Activated CD8-positive, alpha-beta memory T cell treated with anti-CD3 and anti-CD28 coated beads for 36 hours (primary cell): ENCODE measurements at regions not wholly inside any gene's neighbourhood (a gene's known extent, or its start where the extent isn't known, plus 50 kb on each side); places are given as distances from the start of the nearest gene placed in this dataset.
"Not testable (repeated sequence)": the region's sequence is repeated elsewhere in the genome, so short reads cannot be mapped to it uniquely, and the experiment has no call there.

ENCODE experiments used
- CTCF ChIA-PET: fragments of 350-600 bp; sonication (Branson Sonifier 250); formaldehyde crosslinking; loops from one replicate; lab custom pipeline; 2021; ENCODE audit warnings: antibody characterized with exemption; lab: Charles Lee
- POLR2A ChIA-PET: fragments of 350-600 bp; sonication (Branson Sonifier 250); formaldehyde crosslinking; loops from one replicate; lab custom pipeline; 2021; ENCODE audit warnings: antibody characterized with exemption; lab: Charles Lee

- ChIA-PET CTCF (no interaction called here), POLR2A (no interaction called here)
Observed at GRCh38 chr7:145350334-145350733, 514.5 kb upstream of the TPK1 start.

- POLR2A ChIA-PET, CTCF ChIA-PET: not testable (repeated sequence)
Observed at GRCh38 chr7:145349452-145349851, 513.6 kb upstream of the TPK1 start.

GRCh38 chr7:145347271-145347670, 511.4 kb upstream of the TPK1 start:
- POLR2A ChIA-PET = no interaction called here
- CTCF ChIA-PET = no interaction called here

- POLR2A ChIA-PET = no interaction called here
- CTCF ChIA-PET = no interaction called here
Observed at GRCh38 chr7:145339319-145339718, 503.5 kb upstream of the TPK1 start.

GRCh38 chr7:145331522-145331921, 495.7 kb upstream of the TPK1 start:
- ChIA-PET POLR2A (no interaction called here), CTCF (no interaction called here)

GRCh38 chr7:145331076-145331475, 495.2 kb upstream of the TPK1 start:
- ChIA-PET POLR2A (no interaction called here), CTCF (no interaction called here)

GRCh38 chr7:145327646-145328045, 491.8 kb upstream of the TPK1 start:
- POLR2A ChIA-PET = no interaction called here
- CTCF ChIA-PET = no interaction called here

GRCh38 chr7:145324081-145324480, 488.2 kb upstream of the TPK1 start:
- ChIA-PET CTCF (no interaction called here), POLR2A (no interaction called here)

GRCh38 chr7:145313551-145313950, 477.7 kb upstream of the TPK1 start:
- POLR2A ChIA-PET = no interaction called here

GRCh38 chr7:145293754-145294153, 457.9 kb upstream of the TPK1 start:
- ChIA-PET POLR2A (no interaction called here), CTCF (no interaction called here)

More at GRCh38 chr7:145313551-145313950, 477.7 kb upstream of the TPK1 start:
- CTCF ChIA-PET = no interaction called here

GRCh38 chr7:145293228-145293701, 457.4 kb upstream of the TPK1 start:
- ChIA-PET CTCF (no interaction called here), POLR2A (no interaction called here)

GRCh38 chr7:145289384-145289783, 453.5 kb upstream of the TPK1 start:
- POLR2A ChIA-PET = no interaction called here
- CTCF ChIA-PET = no interaction called here

GRCh38 chr7:145276118-145276517, 440.3 kb upstream of the TPK1 start:
- ChIA-PET CTCF (no interaction called here), POLR2A (no interaction called here)

GRCh38 chr7:145269418-145270161, 433.7 kb upstream of the TPK1 start:
- POLR2A ChIA-PET = no interaction called here
- CTCF ChIA-PET = no interaction called here

- ChIA-PET POLR2A (no interaction called here), CTCF (no interaction called here)
Observed at GRCh38 chr7:145265180-145265579, 429.3 kb upstream of the TPK1 start.

- CTCF ChIA-PET = no interaction called here
- POLR2A ChIA-PET = no interaction called here
Observed at GRCh38 chr7:145263886-145264285, 428.0 kb upstream of the TPK1 start.

- POLR2A ChIA-PET = no interaction called here
- CTCF ChIA-PET = no interaction called here
Observed at GRCh38 chr7:145252031-145252430, 416.2 kb upstream of the TPK1 start.

- ChIA-PET CTCF (no interaction called here), POLR2A (no interaction called here)
Observed at GRCh38 chr7:145224775-145225174, 388.9 kb upstream of the TPK1 start.

- CTCF ChIA-PET = no interaction called here
- POLR2A ChIA-PET = no interaction called here
Observed at GRCh38 chr7:145219461-145219860, 383.6 kb upstream of the TPK1 start.

- CTCF ChIA-PET = no interaction called here
- POLR2A ChIA-PET = no interaction called here
Observed at GRCh38 chr7:145216866-145217265, 381.0 kb upstream of the TPK1 start.

GRCh38 chr7:145212050-145212449, 376.2 kb upstream of the TPK1 start:
- ChIA-PET CTCF (no interaction called here), POLR2A (no interaction called here)

GRCh38 chr7:145211211-145211610, 375.4 kb upstream of the TPK1 start:
- ChIA-PET POLR2A (no interaction called here), CTCF (no interaction called here)
